IgD-negative memory B cell (primary cell): ENCODE measurements at regions not wholly inside any gene's neighbourhood (a gene's known extent, or its start where the extent isn't known, plus 50 kb on each side); places are given as distances from the start of the nearest gene placed in this dataset.
A peak's percentile ranks its signal among the peaks of the same experiment; 100 is the strongest.

Experiments
- H3K27ac Mint-ChIP-seq, 3 donors: one replicate each; pipeline ENCODE4 v1.8.0; 2020 to 2022; ENCODE audit warnings: mild to moderate bottlenecking in 3 of 3, mixed read lengths in 3 of 3, moderate library complexity in 1 of 3
- H3K27me3 Mint-ChIP-seq: one replicate; pipeline ENCODE4 v1.8.0; 2021; ENCODE audit warnings: mixed read lengths
- H3K36me3 Mint-ChIP-seq: one replicate; pipeline ENCODE4 v1.8.0; 2020; ENCODE audit warnings: mild to moderate bottlenecking, mixed read lengths
- H3K4me1 Mint-ChIP-seq, 3 donors: one replicate each; pipeline ENCODE4 v1.8.0; 2020 to 2022; ENCODE audit warnings: mixed read lengths in 3 of 3, mild to moderate bottlenecking in 1 of 3
- H3K4me3 Mint-ChIP-seq, 4 donors: one replicate each; pipeline ENCODE4 v1.8.0; 2020 to 2022; ENCODE audit warnings: mild to moderate bottlenecking in 4 of 4, mixed read lengths in 4 of 4, moderate library complexity in 3 of 4
- H3K9me3 Mint-ChIP-seq, 3 donors: one replicate each; pipeline ENCODE4 v1.8.0; 2020 to 2021; ENCODE audit warnings: mixed read lengths in 3 of 3, mild to moderate bottlenecking in 1 of 3

GRCh38 chr2:238963161-238963970 lies 115.5 kb downstream of the TWIST2 start:
- Mint-ChIP-seq H3K9me3 (peaks cover 0 to 6% (median 3%) of the 10 kb centered on the region in 3 donors), H3K4me3 (no peak overlapping the region), H3K4me1 (peaks cover 0 to 2% (median 0%) of the 10 kb centered on the region in 3 donors), H3K36me3 (no peaks in the 10 kb centered on the region), H3K27ac (no peak overlapping the region), H3K27me3 (peaks cover 2% of the 10 kb centered on the region)

- Mint-ChIP-seq H3K27me3 (peaks cover 2% of the 10 kb centered on the region), H3K36me3 (no peaks in the 10 kb centered on the region), H3K9me3 (peaks cover 0 to 6% (median 3%) of the 10 kb centered on the region in 3 donors), H3K4me3 (no peak overlapping the region), H3K4me1 (peaks cover 0 to 2% (median 0%) of the 10 kb centered on the region in 3 donors), H3K27ac (no peak overlapping the region)
Observed at GRCh38 chr2:238963971-238964328, 116.1 kb downstream of the TWIST2 start.

- Mint-ChIP-seq H3K9me3 (peaks cover 0 to 6% (median 3%) of the 10 kb centered on the region in 3 donors), H3K4me3 (no peak overlapping the region), H3K27ac (peak overlapping the region in 1 of 3 donors; percentile 25), H3K4me1 (peaks cover 0 to 2% (median 0%) of the 10 kb centered on the region in 3 donors), H3K27me3 (peaks cover 2% of the 10 kb centered on the region), H3K36me3 (peaks cover 1% of the 10 kb centered on the region)
Observed at GRCh38 chr2:238964544-238965067, 116.7 kb downstream of the TWIST2 start.

GRCh38 chr2:238965371-238966071 lies 117.6 kb downstream of the TWIST2 start:
- Mint-ChIP-seq H3K27ac (no peak overlapping the region), H3K9me3 (peaks cover 0 to 6% (median 3%) of the 10 kb centered on the region in 3 donors), H3K4me3 (no peak overlapping the region), H3K27me3 (peaks cover 7% of the 10 kb centered on the region), H3K4me1 (peaks cover 0 to 2% (median 0%) of the 10 kb centered on the region in 3 donors), H3K36me3 (peaks cover 2% of the 10 kb centered on the region)

- Mint-ChIP-seq H3K27me3 (peaks cover 7% of the 10 kb centered on the region), H3K9me3 (peaks cover 0 to 4% (median 3%) of the 10 kb centered on the region in 3 donors), H3K4me1 (peaks cover 0 to 2% (median 0%) of the 10 kb centered on the region in 3 donors), H3K27ac (no peak overlapping the region), H3K4me3 (no peak overlapping the region), H3K36me3 (peaks cover 2% of the 10 kb centered on the region)
Observed at GRCh38 chr2:238966072-238966937, 118.4 kb downstream of the TWIST2 start.

DNA sequence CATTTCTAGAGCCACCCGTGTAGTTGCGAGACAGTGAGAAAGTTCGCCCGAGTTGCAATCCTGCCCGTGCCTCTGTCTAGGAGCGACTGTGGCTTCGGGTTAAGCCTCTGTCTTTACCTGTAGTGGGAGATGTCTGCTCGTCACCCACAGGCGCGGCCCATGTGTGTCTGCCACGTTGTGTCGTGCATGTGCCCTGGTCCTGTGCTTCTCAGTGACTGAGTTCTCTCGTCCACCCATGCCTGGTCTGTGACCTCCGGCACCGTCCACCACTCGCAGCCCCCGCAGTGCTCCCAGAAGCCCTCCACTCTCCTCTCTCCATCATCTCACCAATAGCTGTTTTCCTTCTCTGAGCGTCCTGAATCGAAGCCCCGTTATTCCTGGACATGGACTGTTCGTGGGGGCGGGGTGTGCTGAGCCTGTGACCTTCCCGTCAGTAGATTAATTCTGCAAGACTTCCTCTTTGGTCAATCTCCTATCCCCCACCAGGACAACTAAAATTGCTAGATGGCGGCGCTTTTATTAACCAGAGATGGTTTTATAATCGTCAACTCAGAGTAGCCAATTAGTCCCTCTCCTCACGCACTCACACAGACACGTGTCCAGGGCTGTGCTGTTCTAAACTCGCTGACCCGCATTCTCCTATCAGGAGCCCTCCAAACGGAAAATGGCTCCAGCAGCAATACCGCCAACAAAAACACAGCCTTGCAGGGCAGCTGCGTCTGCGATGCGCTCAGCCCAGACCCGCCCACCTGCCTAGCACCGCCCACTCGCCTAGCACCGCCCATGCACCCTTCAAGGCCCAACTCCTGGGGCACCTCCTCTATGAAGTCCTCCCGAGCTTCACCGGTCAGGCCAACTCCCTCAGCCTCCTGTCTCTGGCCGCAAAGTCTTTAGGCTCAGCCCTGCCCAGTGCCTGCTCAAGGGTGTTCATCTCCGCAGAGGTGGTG lies 119.4 kb downstream of the TWIST2 start:
- Mint-ChIP-seq H3K27ac (peak overlapping the region in 1 of 3 donors; percentile 76), H3K36me3 (peaks cover 2% of the 10 kb centered on the region), H3K4me1 (peaks cover 0 to 2% (median 0%) of the 10 kb centered on the region in 3 donors), H3K4me3 (no peak overlapping the region), H3K9me3 (peaks cover 0 to 1% (median under 1%) of the 10 kb centered on the region in 3 donors), H3K27me3 (peaks cover 7% of the 10 kb centered on the region)

DNA sequence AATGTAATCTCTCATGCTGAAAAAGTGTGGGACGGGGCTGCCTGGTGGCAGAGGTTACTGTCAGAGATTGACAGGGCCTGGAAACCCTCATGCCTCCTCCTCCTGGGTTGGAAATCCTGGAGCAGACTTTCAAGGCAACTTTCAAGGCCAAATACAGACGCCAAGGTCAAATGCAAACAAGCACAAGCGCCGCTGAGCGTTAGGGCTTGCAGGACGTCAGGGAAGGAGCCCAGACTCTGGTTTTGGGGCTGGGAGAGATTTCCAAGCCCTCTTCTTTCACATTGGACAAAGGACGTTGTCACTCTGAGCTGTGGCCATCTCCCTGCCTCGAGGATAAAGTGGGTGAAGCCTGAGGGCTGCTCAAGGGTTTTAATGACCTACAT lies 120.1 kb downstream of the TWIST2 start:
- peaks cover 0 to 2% (median 0%) of the 10 kb centered on the region in 3 donors for H3K4me1 Mint-ChIP-seq
- peaks cover 9% of the 10 kb centered on the region for H3K27me3 Mint-ChIP-seq

GRCh38 chr2:238968616-238969384 lies 120.9 kb downstream of the TWIST2 start:
- no peaks in the 10 kb centered on the region for H3K9me3 Mint-ChIP-seq
- H3K36me3 Mint-ChIP-seq = peaks cover 2% of the 10 kb centered on the region
- H3K27ac Mint-ChIP-seq = no peak overlapping the region
- no peak overlapping the region for H3K4me3 Mint-ChIP-seq
- peaks cover 9% of the 10 kb centered on the region for H3K27me3 Mint-ChIP-seq
- H3K4me1 Mint-ChIP-seq = peaks cover 0 to 2% (median 0%) of the 10 kb centered on the region in 3 donors

More for the DNA sequence above, 120.1 kb downstream of the TWIST2 start:
- Mint-ChIP-seq H3K36me3 (peaks cover 2% of the 10 kb centered on the region), H3K4me3 (no peak overlapping the region), H3K9me3 (peaks cover 0 to 1% (median 0%) of the 10 kb centered on the region in 3 donors), H3K27ac (no peak overlapping the region)

- Mint-ChIP-seq H3K9me3 (peaks cover 0 to 3% (median 0%) of the 10 kb centered on the region in 3 donors), H3K36me3 (peaks cover 2% of the 10 kb centered on the region), H3K4me3 (no peak overlapping the region), H3K4me1 (peaks cover 0 to 2% (median 0%) of the 10 kb centered on the region in 3 donors), H3K27me3 (peaks cover 9% of the 10 kb centered on the region), H3K27ac (no peak overlapping the region)
Observed at GRCh38 chr2:238969857-238970256, 122.0 kb downstream of the TWIST2 start.

GRCh38 chr2:238970553-238971081 lies 122.7 kb downstream of the TWIST2 start:
- no peaks in the 10 kb centered on the region for H3K4me1 Mint-ChIP-seq
- peaks cover 2 to 11% (median 5%) of the 10 kb centered on the region in 3 donors for H3K9me3 Mint-ChIP-seq
- no peak overlapping the region for H3K4me3 Mint-ChIP-seq
- H3K27ac Mint-ChIP-seq = no peak overlapping the region
- peaks cover 2% of the 10 kb centered on the region for H3K36me3 Mint-ChIP-seq
- peaks cover 9% of the 10 kb centered on the region for H3K27me3 Mint-ChIP-seq

- Mint-ChIP-seq H3K27me3 (peaks cover 9% of the 10 kb centered on the region), H3K4me3 (no peak overlapping the region), H3K36me3 (peaks cover 2% of the 10 kb centered on the region), H3K4me1 (no peaks in the 10 kb centered on the region), H3K9me3 (peaks cover 3 to 12% (median 8%) of the 10 kb centered on the region in 3 donors), H3K27ac (no peak overlapping the region)
Observed at GRCh38 chr2:238971318-238972145, 123.6 kb downstream of the TWIST2 start.

DNA sequence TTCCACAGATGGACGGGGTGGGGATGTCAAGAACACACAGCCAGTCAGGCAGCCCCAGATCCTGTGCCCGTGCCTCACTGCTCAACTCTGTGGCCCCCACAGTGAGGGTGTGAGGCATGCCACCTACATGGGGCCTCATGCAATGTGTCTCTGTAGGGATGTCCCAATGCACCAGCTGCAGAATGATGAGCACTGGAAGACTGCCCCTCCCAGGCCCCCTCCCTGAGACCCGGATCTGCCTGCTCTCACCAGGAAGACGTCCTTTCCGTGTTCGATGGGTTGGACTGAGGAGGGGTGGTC lies 124.2 kb downstream of the TWIST2 start:
- Mint-ChIP-seq H3K36me3 (peaks cover 2% of the 10 kb centered on the region), H3K27ac (no peak overlapping the region)

More for the DNA sequence above, 124.2 kb downstream of the TWIST2 start:
- Mint-ChIP-seq H3K9me3 (peaks cover 3 to 12% (median 8%) of the 10 kb centered on the region in 3 donors), H3K4me1 (no peaks in the 10 kb centered on the region), H3K4me3 (no peak overlapping the region), H3K27me3 (peaks cover 8% of the 10 kb centered on the region)
